SH-SY5Y (cell line): ENCODE measurements at regions not wholly inside any gene's neighbourhood (a gene's known extent, or its start where the extent isn't known, plus 50 kb on each side); places are given as distances from the start of the nearest gene placed in this dataset.

Experiments
- GATA2 ChIP-seq: IDR thresholded peaks from 2 replicates; pipeline ENCODE4 v1.6.1; 2011; ENCODE audit warnings: mild to moderate bottlenecking, low read depth, low read length
- GATA3 ChIP-seq: IDR thresholded peaks from 2 replicates; pipeline ENCODE4 v1.6.1; 2011; ENCODE audit warnings: low read depth, mild to moderate bottlenecking, low read length, moderate library complexity

DNA sequence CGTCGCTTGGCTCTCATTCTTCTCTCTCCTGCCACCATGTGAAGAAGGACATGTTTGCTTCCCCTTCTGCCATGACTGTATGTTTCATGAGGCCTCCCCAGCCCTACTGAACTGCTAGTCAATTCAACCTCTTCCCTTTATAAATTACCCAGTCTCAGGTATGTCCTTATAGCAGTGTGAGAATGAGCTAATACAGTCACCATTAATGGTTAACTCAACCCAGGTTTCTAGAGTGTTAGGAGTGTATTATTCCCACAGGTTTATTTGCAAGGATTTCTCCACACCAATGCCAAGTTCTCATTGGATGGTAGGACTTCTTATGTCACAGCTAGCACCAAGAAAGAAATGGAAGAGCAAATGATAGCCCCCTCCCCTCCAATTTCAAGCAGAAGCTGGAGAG lies 71.9 kb downstream of the DYNAP start:
- TF ChIP-seq GATA3, result no peak
- TF ChIP-seq GATA2, result no peak
